ENCODE measurements at regions not wholly inside any gene's neighbourhood (a gene's known extent, or its start where the extent isn't known, plus 50 kb on each side); places are given as distances from the start of the nearest gene placed in this dataset.
"Not testable (repeated sequence)": the region's sequence is repeated elsewhere in the genome, so short reads cannot be mapped to it uniquely, and the experiment has no call there.

GRCh38 chr1:177891809-177892208, 78.0 kb downstream of the SEC16B start:
- in situ Hi-C loops (cut with HindIII; ENCODE audit: low sequenced_read_pairs) = no loop called here

GRCh38 chr1:177890479-177890878, 79.4 kb downstream of the SEC16B start:
- in situ Hi-C loops (cut with HindIII; ENCODE audit: low sequenced_read_pairs) = no loop called here

- in situ Hi-C loops (cut with HindIII; ENCODE audit: low sequenced_read_pairs) = no loop called here
Observed at GRCh38 chr1:177884479-177885021, 85.3 kb downstream of the SEC16B start.

- in situ Hi-C loops (cut with HindIII; ENCODE audit: low sequenced_read_pairs) = no loop called here
Observed at GRCh38 chr1:177883581-177883980, 86.3 kb downstream of the SEC16B start.

- in situ Hi-C loops (cut with HindIII; ENCODE audit: low sequenced_read_pairs) = no loop called here
Observed at GRCh38 chr1:177880339-177880891, 89.4 kb downstream of the SEC16B start.

GRCh38 chr1:177877086-177877485, 92.8 kb downstream of the SEC16B start:
- in situ Hi-C loops (cut with HindIII; ENCODE audit: low sequenced_read_pairs) = no loop called here

- in situ Hi-C loops (cut with HindIII; ENCODE audit: low sequenced_read_pairs) = loop anchor here (5.0 kb wide), 1 partner anchor 41 kb away; no protein-coding TSS in a partner anchor
Observed at GRCh38 chr1:177873238-177873637, 96.6 kb downstream of the SEC16B start.

GRCh38 chr1:177872308-177872900, 97.5 kb downstream of the SEC16B start:
- in situ Hi-C loops (cut with HindIII; ENCODE audit: low sequenced_read_pairs) = loop anchor here (5.0 kb wide), 1 partner anchor 40 kb away; no protein-coding TSS in a partner anchor

- in situ Hi-C loops (cut with HindIII; ENCODE audit: low sequenced_read_pairs) = loop anchor here (5.0 kb wide), 1 partner anchor 39 kb away; no protein-coding TSS in a partner anchor
Observed at GRCh38 chr1:177871613-177872307, 98.1 kb downstream of the SEC16B start.

- in situ Hi-C loops (cut with HindIII; ENCODE audit: low sequenced_read_pairs) = no loop called here
Observed at GRCh38 chr1:177869586-177869985, 100.3 kb downstream of the SEC16B start.

GRCh38 chr1:177869011-177869410, 100.8 kb downstream of the SEC16B start:
- in situ Hi-C loops (cut with HindIII; ENCODE audit: low sequenced_read_pairs) = not testable (repeated sequence)

- in situ Hi-C loops (cut with HindIII; ENCODE audit: low sequenced_read_pairs) = no loop called here
Observed at GRCh38 chr1:177865807-177866206, 104.1 kb downstream of the SEC16B start.

- in situ Hi-C loops (cut with HindIII; ENCODE audit: low sequenced_read_pairs) = loop anchor here (5.0 kb wide), 2 partner anchors 78 to 97 kb away; no protein-coding TSS in a partner anchor
Observed at GRCh38 chr1:177864538-177865305, 105.1 kb downstream of the SEC16B start.

GRCh38 chr1:177863796-177864195, 106.1 kb downstream of the SEC16B start:
- in situ Hi-C loops (cut with HindIII; ENCODE audit: low sequenced_read_pairs) = loop anchor here (5.0 kb wide), 2 partner anchors 79 to 96 kb away; no protein-coding TSS in a partner anchor

- in situ Hi-C loops (cut with HindIII; ENCODE audit: low sequenced_read_pairs) = loop anchor here (5.0 kb wide), 2 partner anchors 79 to 96 kb away; no protein-coding TSS in a partner anchor
Observed at GRCh38 chr1:177862916-177863315, 106.9 kb downstream of the SEC16B start.

GRCh38 chr1:177859572-177859971, 110.3 kb downstream of the SEC16B start:
- in situ Hi-C loops (cut with HindIII; ENCODE audit: low sequenced_read_pairs) = no loop called here

GRCh38 chr1:177858332-177858821, 111.5 kb downstream of the SEC16B start:
- in situ Hi-C loops (cut with HindIII; ENCODE audit: low sequenced_read_pairs) = no loop called here

- in situ Hi-C loops (cut with HindIII; ENCODE audit: low sequenced_read_pairs) = no loop called here
Observed at GRCh38 chr1:177857285-177857684, 112.6 kb downstream of the SEC16B start.

GRCh38 chr1:177854951-177855350, 114.9 kb downstream of the SEC16B start:
- in situ Hi-C loops (cut with HindIII; ENCODE audit: low sequenced_read_pairs) = no loop called here

GRCh38 chr1:177849579-177850290, 120.1 kb downstream of the SEC16B start:
- in situ Hi-C loops (cut with HindIII; ENCODE audit: low sequenced_read_pairs) = no loop called here

Data from endothelial cell of hepatic sinusoid (primary cell).